ENCODE measurements at regions not wholly inside any gene's neighbourhood (a gene's known extent, or its start where the extent isn't known, plus 50 kb on each side); places are given as distances from the start of the nearest gene placed in this dataset.

DNA sequence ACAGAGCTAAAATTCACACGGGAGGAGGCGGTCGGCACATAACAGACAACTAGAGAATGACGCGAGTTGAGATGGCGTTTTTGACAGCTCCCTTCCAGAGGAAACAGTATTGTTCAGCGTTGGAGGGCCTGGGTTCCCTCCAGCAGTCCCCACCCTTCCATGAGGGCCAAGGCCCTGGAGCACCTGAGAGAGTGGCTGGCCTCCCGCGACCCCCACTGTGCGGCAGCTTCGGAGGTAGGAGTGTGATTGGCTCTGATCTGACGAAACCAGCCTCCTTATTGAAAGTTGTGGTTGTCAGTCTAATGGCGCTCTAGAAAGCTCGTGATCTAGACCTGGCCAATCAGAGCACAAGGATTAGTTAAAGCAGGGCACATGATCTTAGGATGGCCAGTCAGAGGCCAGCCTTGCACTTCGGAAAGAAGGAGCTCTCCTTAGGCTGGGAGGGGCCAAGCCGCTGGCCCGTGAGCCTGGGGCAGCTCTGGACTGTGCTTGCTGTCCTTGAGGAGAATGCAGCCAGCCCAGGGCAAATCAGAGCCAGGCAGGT lies 104.5 kb upstream of the CELF4 start:
- TF ChIP-seq TAF1 (IDR thresholded peaks at IDR 0.05; ENCODE audit: borderline replicate concordance, insufficient read depth, low read length), result no peak
- TF ChIP-seq REST (IDR thresholded peaks at IDR 0.05; ENCODE audit: insufficient read depth in 1 of 2, low read depth in 2 of 2, low read length in 2 of 2), result no peak
- no peak for TF ChIP-seq SIN3A (IDR thresholded peaks at IDR 0.05; ENCODE audit: borderline replicate concordance, insufficient read depth, low read length)
- TF ChIP-seq POLR2AphosphoS5 (IDR thresholded peaks at IDR 0.05; ENCODE audit: low read depth, low read length), result no peak
- TF ChIP-seq FOXP2 (optimal IDR thresholded peaks at IDR 0.05; ENCODE audit: borderline replicate concordance, extremely low read depth, extremely low read length, insufficient read depth), result no peak

GRCh38 chr18:37668971-37669747 lies 103.6 kb upstream of the CELF4 start:
- no peak for TF ChIP-seq SIN3A (IDR thresholded peaks at IDR 0.05; ENCODE audit: borderline replicate concordance, insufficient read depth, low read length)
- TF ChIP-seq REST (IDR thresholded peaks at IDR 0.05; ENCODE audit: insufficient read depth in 1 of 2, low read depth in 2 of 2, low read length in 2 of 2), result no peak
- TF ChIP-seq POLR2AphosphoS5 (IDR thresholded peaks at IDR 0.05; ENCODE audit: low read depth, low read length), result no peak
- TF ChIP-seq FOXP2 (optimal IDR thresholded peaks at IDR 0.05; ENCODE audit: borderline replicate concordance, extremely low read depth, extremely low read length, insufficient read depth), result no peak
- no peak for TF ChIP-seq TAF1 (IDR thresholded peaks at IDR 0.05; ENCODE audit: borderline replicate concordance, insufficient read depth, low read length)

GRCh38 chr18:37667836-37668235 lies 102.2 kb upstream of the CELF4 start:
- TF ChIP-seq POLR2AphosphoS5 (IDR thresholded peaks at IDR 0.05; ENCODE audit: low read depth, low read length), result no peak
- no peak for TF ChIP-seq SIN3A (IDR thresholded peaks at IDR 0.05; ENCODE audit: borderline replicate concordance, insufficient read depth, low read length)
- TF ChIP-seq FOXP2 (optimal IDR thresholded peaks at IDR 0.05; ENCODE audit: borderline replicate concordance, extremely low read depth, extremely low read length, insufficient read depth), result no peak
- no peak for TF ChIP-seq TAF1 (IDR thresholded peaks at IDR 0.05; ENCODE audit: borderline replicate concordance, insufficient read depth, low read length)
- TF ChIP-seq REST (IDR thresholded peaks at IDR 0.05; ENCODE audit: insufficient read depth in 1 of 2, low read depth in 2 of 2, low read length in 2 of 2), result no peak

DNA sequence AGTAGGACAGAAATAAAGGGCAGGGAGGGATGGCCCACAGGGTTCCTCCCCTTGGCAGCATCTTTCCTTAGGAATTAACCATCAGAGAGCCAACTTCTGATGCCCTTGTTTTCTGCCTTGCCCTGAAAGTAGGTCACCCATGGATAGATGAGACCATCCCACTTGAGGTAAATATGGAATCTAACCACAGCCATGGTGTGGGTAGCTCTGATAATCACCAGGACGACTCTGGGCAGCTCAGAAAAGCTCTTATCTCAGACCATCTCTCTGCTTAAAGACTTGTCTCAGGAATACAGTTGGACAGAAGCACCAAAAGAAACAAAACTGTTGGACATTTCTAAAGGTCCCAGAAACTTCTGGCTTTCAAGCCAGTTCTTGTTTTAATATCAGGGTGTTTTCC lies 101.4 kb upstream of the CELF4 start:
- TF ChIP-seq FOXP2 (optimal IDR thresholded peaks at IDR 0.05; ENCODE audit: borderline replicate concordance, extremely low read depth, extremely low read length, insufficient read depth) (no peak), POLR2AphosphoS5 (IDR thresholded peaks at IDR 0.05; ENCODE audit: low read depth, low read length) (no peak), REST (IDR thresholded peaks at IDR 0.05; ENCODE audit: insufficient read depth in 1 of 2, low read depth in 2 of 2, low read length in 2 of 2) (no peak), SIN3A (IDR thresholded peaks at IDR 0.05; ENCODE audit: borderline replicate concordance, insufficient read depth, low read length) (no peak), TAF1 (IDR thresholded peaks at IDR 0.05; ENCODE audit: borderline replicate concordance, insufficient read depth, low read length) (no peak)

All from PFSK-1 (cell line).